ENCODE measurements at regions not wholly inside any gene's neighbourhood (a gene's known extent, or its start where the extent isn't known, plus 50 kb on each side); places are given as distances from the start of the nearest gene placed in this dataset.

- no peak for DNase-seq (ENCODE audit: extremely low read depth, low read depth)
- TF ChIP-seq CTCF (IDR thresholded peaks at IDR 0.05; ENCODE audit: low read depth, low read length), result no peak
These were observed 67.7 kb upstream of the GLI2 start for GRCh38 chr2:120667981-120668380.

GRCh38 chr2:120669121-120669952 is 66.3 kb upstream of the GLI2 start:
- no peak for DNase-seq (ENCODE audit: extremely low read depth, low read depth)
- peak; percentile 20 for TF ChIP-seq CTCF (IDR thresholded peaks at IDR 0.05; ENCODE audit: low read depth, low read length)

- DNase-seq (ENCODE audit: extremely low read depth, low read depth), result no peak
These were observed 65.7 kb upstream of the GLI2 start for GRCh38 chr2:120669971-120670370.

GRCh38 chr2:120670371-120670770 is 65.3 kb upstream of the GLI2 start:
- TF ChIP-seq CTCF (IDR thresholded peaks at IDR 0.05; ENCODE audit: low read depth, low read length), result no peak
- DNase-seq (ENCODE audit: extremely low read depth, low read depth), result no peak

More at GRCh38 chr2:120669971-120670370, 65.7 kb upstream of the GLI2 start:
- no peak for TF ChIP-seq CTCF (IDR thresholded peaks at IDR 0.05; ENCODE audit: low read depth, low read length)

GRCh38 chr2:120670771-120671480 is 64.7 kb upstream of the GLI2 start:
- no peak for TF ChIP-seq CTCF (IDR thresholded peaks at IDR 0.05; ENCODE audit: low read depth, low read length)
- DNase-seq (ENCODE audit: extremely low read depth, low read depth), result no peak

- no peak for TF ChIP-seq CTCF (IDR thresholded peaks at IDR 0.05; ENCODE audit: low read depth, low read length)
- no peak for DNase-seq (ENCODE audit: extremely low read depth, low read depth)
These were observed 63.0 kb upstream of the GLI2 start for GRCh38 chr2:120672526-120673204.

- no peak for DNase-seq (ENCODE audit: extremely low read depth, low read depth)
- no peak for TF ChIP-seq CTCF (IDR thresholded peaks at IDR 0.05; ENCODE audit: low read depth, low read length)
These were observed 62.5 kb upstream of the GLI2 start for GRCh38 chr2:120673205-120673550.

Data from AG09319 (cell line).